ENCODE measurements at regions not wholly inside any gene's neighbourhood (a gene's known extent, or its start where the extent isn't known, plus 50 kb on each side); places are given as distances from the start of the nearest gene placed in this dataset.

DNA sequence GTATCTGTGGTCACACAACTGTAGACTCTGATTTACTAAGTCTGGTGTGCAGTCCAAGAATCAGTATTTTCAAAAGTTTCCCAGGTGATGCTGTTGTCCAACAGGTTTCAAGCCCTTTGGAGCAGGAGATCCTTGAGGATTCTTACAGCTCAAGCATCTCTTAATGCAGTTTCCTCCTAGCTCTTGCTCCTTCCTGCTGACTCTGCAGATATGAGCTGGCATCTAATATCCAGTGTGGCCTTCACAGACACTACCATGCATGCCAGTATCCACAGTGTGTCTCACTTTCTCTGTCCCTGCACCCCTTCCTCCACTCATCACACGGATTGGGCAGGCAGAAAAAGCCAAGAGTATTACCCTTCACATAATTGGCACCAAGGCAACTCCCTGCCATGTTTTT, 182.2 kb upstream of the TNC start:
- WGBS (ENCODE audit: low lambda C conversion rate, missing lambda C conversion rate): 86% methylated on average over 1 of the region's 1 CpG
- H3K79me2 ChIP-seq: no peaks in the 10 kb centered on the region

DNA sequence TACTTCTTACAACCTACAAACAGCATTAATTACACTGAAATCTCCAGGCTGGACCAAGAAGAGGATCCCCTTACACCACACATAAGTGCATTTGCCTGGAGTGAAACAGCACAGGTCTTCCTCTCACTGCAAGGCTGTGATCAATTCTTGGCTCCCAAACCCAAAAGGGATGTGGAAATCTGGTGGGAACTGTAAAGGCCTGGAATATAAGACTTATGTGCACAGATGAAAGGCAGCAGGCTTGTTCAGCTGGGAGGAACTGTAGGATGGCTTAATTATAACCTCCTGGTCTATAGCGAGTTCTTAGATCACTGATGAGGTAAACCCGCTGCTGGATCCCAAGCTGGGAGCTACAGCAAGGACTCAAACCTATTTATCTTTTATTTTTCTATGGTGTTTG, 182.9 kb upstream of the TNC start:
- Histone ChIP-seq H4K20me1 (ENCODE audit: insufficient read depth, poor library complexity, severe bottlenecking) (no peaks in the 10 kb centered on the region), H3K27me3 (no peaks in the 10 kb centered on the region), H3K9me2 (replicated peaks; ENCODE audit: insufficient read depth) (no peaks in the 10 kb centered on the region), H3K4me2 (no peak overlapping the region), H3K4me1 (ENCODE audit: insufficient read depth) (no peaks in the 10 kb centered on the region), H3K4me3 (no peak overlapping the region), H3K9me3 (ENCODE audit: low read depth) (no peaks in the 10 kb centered on the region), H3K79me2 (no peaks in the 10 kb centered on the region), H3K36me3 (replicated peaks; ENCODE audit: insufficient read depth, low read depth) (no peaks in the 10 kb centered on the region), H3K27ac (no peak overlapping the region), H2AFZ (no peak overlapping the region)
- WGBS (ENCODE audit: low lambda C conversion rate, missing lambda C conversion rate): 79% methylated on average over 2 of the region's 2 CpGs
- DNase-seq (ENCODE audit: low spot score): no peak
- TF ChIP-seq, protein P1, sequence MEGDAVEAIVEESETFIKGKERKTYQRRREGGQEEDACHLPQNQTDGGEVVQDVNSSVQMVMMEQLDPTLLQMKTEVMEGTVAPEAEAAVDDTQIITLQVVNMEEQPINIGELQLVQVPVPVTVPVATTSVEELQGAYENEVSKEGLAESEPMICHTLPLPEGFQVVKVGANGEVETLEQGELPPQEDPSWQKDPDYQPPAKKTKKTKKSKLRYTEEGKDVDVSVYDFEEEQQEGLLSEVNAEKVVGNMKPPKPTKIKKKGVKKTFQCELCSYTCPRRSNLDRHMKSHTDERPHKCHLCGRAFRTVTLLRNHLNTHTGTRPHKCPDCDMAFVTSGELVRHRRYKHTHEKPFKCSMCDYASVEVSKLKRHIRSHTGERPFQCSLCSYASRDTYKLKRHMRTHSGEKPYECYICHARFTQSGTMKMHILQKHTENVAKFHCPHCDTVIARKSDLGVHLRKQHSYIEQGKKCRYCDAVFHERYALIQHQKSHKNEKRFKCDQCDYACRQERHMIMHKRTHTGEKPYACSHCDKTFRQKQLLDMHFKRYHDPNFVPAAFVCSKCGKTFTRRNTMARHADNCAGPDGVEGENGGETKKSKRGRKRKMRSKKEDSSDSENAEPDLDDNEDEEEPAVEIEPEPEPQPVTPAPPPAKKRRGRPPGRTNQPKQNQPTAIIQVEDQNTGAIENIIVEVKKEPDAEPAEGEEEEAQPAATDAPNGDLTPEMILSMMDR (IDR thresholded peaks at IDR 0.05; ENCODE audit: poor library complexity): no peak
- TF ChIP-seq EZH2phosphoT487 (IDR thresholded peaks at IDR 0.05; ENCODE audit: low read depth, severe bottlenecking, unreplicated experiment) (no peak), EZH2 (IDR thresholded peaks at IDR 0.05; ENCODE audit: borderline replicate concordance) (no peak)

More for the DNA sequence above, 182.2 kb upstream of the TNC start:
- Histone ChIP-seq H3K27me3 (no peaks in the 10 kb centered on the region), H3K36me3 (replicated peaks; ENCODE audit: insufficient read depth, low read depth) (no peaks in the 10 kb centered on the region), H3K4me3 (no peak overlapping the region), H3K9me2 (replicated peaks; ENCODE audit: insufficient read depth) (no peaks in the 10 kb centered on the region), H2AFZ (no peak overlapping the region), H3K9me3 (ENCODE audit: low read depth) (no peaks in the 10 kb centered on the region), H3K4me1 (ENCODE audit: insufficient read depth) (peaks cover 3% of the 10 kb centered on the region), H3K27ac (no peak overlapping the region), H3K4me2 (no peak overlapping the region), H4K20me1 (ENCODE audit: insufficient read depth, poor library complexity, severe bottlenecking) (no peaks in the 10 kb centered on the region)
- no peak for DNase-seq (ENCODE audit: low spot score)
- TF ChIP-seq, protein P1 (IDR thresholded peaks at IDR 0.05; ENCODE audit: poor library complexity): no peak
- no peak for TF ChIP-seq EZH2 (IDR thresholded peaks at IDR 0.05; ENCODE audit: borderline replicate concordance)
- TF ChIP-seq EZH2phosphoT487 (IDR thresholded peaks at IDR 0.05; ENCODE audit: low read depth, severe bottlenecking, unreplicated experiment): no peak

DNA sequence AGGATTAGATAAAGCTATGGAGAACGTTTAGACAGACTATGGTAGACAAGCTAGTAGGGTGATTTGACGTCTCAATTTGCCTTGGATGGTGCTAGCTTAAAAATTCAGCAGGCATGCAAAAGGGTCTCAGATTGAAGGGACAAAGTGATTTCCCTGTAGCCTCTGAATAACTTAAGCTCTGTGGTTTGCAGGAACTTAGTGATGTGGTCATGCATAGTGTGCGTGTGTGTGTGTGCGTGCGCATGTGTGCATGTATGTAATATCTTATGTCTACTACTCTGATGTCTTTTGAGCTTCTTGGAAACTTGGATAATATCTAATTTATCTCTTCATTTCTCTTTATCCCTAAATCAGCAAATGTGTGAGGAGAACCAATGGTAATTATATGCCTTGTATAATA, 183.6 kb upstream of the TNC start:
- no peaks in the 10 kb centered on the region for H4K20me1 ChIP-seq (ENCODE audit: insufficient read depth, poor library complexity, severe bottlenecking)
- H3K36me3 ChIP-seq (replicated peaks; ENCODE audit: insufficient read depth, low read depth): no peaks in the 10 kb centered on the region
- H3K27me3 ChIP-seq: no peaks in the 10 kb centered on the region
- H3K9me2 ChIP-seq (replicated peaks; ENCODE audit: insufficient read depth): no peaks in the 10 kb centered on the region
- no peaks in the 10 kb centered on the region for H3K79me2 ChIP-seq
- no peaks in the 10 kb centered on the region for H3K9me3 ChIP-seq (ENCODE audit: low read depth)
- WGBS (ENCODE audit: low lambda C conversion rate, missing lambda C conversion rate): 69% methylated on average over 5 of the region's 5 CpGs
- no peak for TF ChIP-seq EZH2phosphoT487 (IDR thresholded peaks at IDR 0.05; ENCODE audit: low read depth, severe bottlenecking, unreplicated experiment)
- TF ChIP-seq, protein P1 (IDR thresholded peaks at IDR 0.05; ENCODE audit: poor library complexity): no peak
- TF ChIP-seq EZH2 (IDR thresholded peaks at IDR 0.05; ENCODE audit: borderline replicate concordance): no peak
- H3K27ac ChIP-seq: no peak overlapping the region
- no peak overlapping the region for H2AFZ ChIP-seq
- H3K4me1 ChIP-seq (ENCODE audit: insufficient read depth): no peaks in the 10 kb centered on the region
- H3K4me2 ChIP-seq: no peak overlapping the region
- no peak overlapping the region for H3K4me3 ChIP-seq
- no peak for DNase-seq (ENCODE audit: low spot score)

DNA sequence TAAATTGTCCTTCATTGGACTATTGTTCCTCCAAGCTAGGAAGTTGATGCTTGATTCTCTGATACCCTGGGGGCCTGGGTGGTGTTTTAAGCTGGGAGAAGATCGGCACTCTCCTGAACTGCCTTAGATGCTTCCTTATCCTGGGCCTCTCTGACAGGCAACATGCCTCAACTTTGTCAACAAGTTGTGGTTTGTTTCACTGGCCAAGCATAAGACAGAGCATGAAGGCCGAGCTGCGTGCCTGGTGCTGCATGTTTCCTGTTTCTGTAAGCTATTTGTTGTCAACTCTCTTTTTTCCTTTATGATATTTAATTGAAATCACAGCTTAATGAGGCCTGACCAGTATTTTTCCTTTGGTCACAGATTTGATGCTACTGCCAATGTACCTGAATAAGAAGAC, 187.6 kb upstream of the TNC start:
- Histone ChIP-seq H3K9me2 (replicated peaks; ENCODE audit: insufficient read depth) (no peaks in the 10 kb centered on the region), H3K4me3 (no peak overlapping the region), H3K36me3 (replicated peaks; ENCODE audit: insufficient read depth, low read depth) (no peaks in the 10 kb centered on the region), H3K27ac (no peak overlapping the region), H3K9me3 (ENCODE audit: low read depth) (no peaks in the 10 kb centered on the region), H3K79me2 (no peaks in the 10 kb centered on the region), H2AFZ (no peak overlapping the region), H4K20me1 (ENCODE audit: insufficient read depth, poor library complexity, severe bottlenecking) (no peaks in the 10 kb centered on the region), H3K27me3 (no peaks in the 10 kb centered on the region), H3K4me2 (no peak overlapping the region), H3K4me1 (ENCODE audit: insufficient read depth) (no peaks in the 10 kb centered on the region)
- DNase-seq (ENCODE audit: low spot score): no peak
- 43% methylated on average over 3 of the region's 3 CpGs for WGBS (ENCODE audit: low lambda C conversion rate, missing lambda C conversion rate)
- TF ChIP-seq EZH2phosphoT487 (IDR thresholded peaks at IDR 0.05; ENCODE audit: low read depth, severe bottlenecking, unreplicated experiment): no peak
- no peak for TF ChIP-seq EZH2 (IDR thresholded peaks at IDR 0.05; ENCODE audit: borderline replicate concordance)
- TF ChIP-seq, protein P1 (IDR thresholded peaks at IDR 0.05; ENCODE audit: poor library complexity): no peak
